ENCODE measurements at regions not wholly inside any gene's neighbourhood (a gene's known extent, or its start where the extent isn't known, plus 50 kb on each side); places are given as distances from the start of the nearest gene placed in this dataset.
"Not testable (repeated sequence)": the region's sequence is repeated elsewhere in the genome, so short reads cannot be mapped to it uniquely, and the experiment has no call there.

DNA sequence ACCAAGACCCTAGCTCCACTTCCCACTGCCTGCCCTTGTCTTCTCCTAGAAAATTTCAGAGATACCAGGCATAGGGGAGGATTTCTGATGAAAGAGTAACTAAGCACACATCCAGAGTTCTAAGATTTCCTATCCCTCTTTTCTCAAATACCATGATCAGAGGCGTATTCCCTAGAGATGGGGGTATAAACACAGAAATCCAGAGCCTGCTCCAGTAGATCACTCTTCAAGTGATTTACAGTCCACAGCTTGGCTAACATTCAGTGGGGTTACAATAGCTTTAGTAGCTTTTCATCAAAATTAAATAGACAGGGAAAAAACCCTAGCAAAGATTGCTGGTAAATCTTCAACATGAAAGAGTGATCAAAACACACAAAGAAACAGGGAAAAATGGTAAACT, 800.7 kb upstream of the GRM7 start:
- DNase-seq, result no peak

DNA sequence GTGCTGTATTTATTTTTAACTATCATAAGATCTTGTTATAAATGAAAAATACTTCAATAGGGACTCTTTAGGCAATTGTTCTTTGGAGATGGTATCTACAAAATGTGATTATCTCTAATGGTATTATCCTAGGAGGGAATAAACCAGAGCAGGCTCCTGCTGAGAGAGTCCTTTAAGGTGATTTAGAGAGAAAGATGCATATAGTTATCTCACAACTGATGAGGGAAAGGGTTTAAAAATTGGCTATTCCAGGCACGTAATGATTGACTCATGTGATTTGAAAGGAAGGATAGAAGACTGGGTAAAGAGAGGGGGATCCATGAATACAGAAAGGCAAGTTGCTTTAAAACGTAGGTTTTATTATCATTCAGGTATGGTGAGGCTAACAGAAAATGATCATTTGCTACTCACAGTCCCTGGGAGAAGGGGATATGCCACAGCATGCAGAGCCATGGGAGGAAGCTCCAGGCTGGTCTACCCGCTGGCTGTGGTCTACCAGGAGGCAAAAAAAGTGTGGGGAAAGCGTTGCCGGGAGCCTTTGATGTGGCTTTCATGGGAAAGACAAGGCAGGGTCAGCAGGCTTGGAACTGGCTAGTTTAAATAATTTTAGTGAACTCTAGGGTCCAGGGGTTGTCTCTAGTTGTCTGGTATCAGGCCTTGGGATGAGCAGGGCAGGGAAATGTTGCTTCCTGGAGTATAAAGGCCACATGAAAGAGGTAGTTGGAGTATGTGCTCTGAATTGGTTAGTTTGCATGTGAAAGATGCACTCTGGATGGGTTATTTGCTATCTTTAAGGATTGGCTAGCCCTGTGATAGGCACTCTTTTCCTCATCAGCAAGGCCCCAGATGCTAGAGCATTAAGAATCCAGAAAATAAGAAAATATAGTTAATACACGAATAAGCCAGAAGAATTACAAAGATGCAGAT, 798.4 kb upstream of the GRM7 start:
- DNase-seq, result no peak

DNA sequence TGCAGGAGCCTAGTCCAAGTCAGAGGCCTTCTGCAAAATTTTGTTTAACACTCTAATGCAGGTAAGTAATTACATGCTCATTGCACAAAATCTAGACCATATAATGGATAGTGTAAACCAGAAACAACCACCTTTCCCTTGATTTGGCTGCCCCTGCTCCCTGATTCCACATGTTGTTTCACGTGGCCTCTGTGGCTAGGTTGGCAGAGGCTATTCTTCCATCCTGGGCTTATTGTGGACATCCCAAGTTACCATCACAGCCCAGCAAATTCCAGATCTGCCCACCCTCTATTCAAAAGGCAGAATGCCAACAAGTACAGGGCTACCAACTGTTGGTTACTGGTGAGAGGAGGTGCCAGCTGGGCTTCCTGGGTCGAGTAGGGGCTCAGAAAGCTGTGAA, 794.5 kb upstream of the GRM7 start:
- DNase-seq, result no peak

DNA sequence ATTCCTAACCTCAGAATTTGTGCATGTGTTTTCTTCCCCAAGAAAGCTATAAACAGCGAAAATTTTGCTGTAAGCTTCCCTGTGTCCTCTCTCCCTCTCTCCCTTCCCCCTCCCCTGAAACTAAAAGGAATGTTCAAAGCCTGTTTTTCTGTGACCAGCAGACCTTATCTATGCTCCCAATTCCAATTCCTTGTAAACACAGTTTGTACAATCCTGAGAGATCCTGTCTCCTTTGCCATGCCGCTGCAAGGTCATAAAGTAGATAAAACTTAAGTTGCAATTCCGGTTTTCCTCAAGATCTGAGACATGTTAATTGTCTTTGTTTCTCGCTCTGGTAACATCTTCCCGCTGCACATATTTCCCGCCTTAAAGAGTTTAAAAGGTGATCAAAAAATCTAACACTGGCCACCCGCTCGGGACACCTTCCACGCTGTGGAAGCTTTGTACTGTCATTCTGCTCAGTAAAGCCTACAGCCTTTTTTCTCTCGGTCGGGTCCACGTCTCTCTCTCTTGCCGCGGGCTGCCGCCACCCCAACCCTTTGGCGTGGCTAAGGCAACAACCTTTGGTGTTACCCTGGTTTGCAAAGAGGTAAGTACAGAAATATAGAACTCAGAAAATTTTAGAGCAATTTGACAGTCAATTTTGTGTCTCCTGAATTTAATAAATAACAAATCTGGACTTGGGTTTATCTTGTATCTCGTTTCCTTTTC, 793.9 kb upstream of the GRM7 start:
- DNase-seq, result not testable (repeated sequence)

DNA sequence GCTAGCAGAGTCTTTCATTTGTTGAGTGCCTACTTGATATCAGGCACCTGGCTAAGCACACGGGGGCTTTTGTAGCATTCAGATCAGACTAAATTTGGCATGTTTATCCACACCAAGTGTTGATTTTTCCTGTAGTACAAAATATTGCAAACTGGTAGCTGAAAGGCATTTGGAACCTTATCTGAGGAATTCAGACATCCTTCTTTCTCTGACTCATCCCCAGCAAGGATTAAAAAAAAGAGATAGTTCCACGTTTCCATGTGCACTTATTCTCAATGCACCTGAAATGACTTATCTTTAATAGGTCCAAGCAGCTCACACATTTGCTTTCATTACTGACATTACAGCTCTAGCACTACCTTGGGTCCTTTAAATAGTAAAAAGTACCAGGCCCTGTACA, 786.0 kb upstream of the GRM7 start:
- DNase-seq, result no peak

DNA sequence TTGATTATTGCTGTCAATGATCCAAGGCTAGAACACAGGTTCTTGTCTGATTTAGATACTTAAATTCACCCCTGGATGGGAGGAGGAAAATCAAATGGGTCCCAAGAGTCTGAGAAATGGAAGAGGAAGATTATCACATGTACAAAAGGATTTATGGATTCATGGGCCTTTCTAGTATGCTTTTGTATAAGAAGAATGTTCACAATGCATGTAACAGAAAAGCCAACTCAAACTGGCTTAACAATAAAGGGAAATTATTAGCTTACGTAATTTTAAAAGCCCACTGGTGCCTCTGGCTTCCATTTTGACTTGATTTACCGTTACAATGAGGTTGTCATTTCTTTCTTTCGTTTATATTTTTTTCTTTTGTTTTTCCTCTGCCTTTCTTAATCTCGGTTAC, 782.5 kb upstream of the GRM7 start:
- no peak for DNase-seq

DNA sequence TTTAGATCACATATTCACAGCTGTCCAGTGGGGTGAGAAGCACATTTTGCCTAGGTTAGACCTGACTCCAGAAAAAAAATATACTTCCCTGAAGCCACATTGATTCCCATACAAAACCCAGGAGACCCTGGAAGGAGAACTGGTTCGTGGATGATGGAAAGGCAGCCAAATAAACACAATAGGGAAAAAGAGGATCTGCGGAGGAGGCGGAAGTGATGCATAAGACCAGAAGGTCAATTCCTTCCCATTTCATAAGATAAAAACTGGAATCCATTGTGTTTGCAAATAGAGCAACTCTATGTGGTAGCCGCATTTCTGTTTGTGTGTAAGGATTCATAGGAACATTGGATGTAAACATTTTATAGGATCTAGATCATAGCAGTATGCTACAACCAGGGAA, 781.9 kb upstream of the GRM7 start:
- DNase-seq, result no peak

DNA sequence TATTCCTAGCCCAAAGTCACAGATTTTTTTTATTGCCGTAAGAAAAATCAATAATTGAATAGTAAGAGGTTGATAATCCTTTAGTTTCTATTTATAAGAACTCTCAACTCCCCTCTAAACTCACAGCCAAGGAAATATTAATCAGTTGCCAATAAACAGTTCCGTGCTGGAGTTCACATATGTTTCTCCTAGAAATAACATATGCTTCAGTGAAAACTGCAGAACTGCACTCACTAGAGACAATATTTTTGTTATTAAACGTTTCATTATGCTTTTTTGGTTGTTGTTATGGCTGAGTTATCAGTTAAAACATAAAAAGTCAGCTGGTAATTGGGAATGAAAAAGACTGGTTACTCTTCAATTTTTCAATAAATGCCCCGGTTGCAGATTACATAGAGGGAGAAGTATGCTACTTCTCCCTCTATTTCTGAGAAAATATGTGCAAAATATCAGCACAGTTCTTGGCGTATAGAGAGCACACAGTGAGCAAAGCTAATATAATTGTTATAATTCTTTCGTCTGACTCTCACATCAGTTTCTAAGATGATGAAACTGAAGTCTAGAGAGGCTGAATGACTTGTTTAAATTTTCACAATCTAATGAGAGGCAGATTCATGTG, 781.2 kb upstream of the GRM7 start:
- DNase-seq, result no peak

DNA sequence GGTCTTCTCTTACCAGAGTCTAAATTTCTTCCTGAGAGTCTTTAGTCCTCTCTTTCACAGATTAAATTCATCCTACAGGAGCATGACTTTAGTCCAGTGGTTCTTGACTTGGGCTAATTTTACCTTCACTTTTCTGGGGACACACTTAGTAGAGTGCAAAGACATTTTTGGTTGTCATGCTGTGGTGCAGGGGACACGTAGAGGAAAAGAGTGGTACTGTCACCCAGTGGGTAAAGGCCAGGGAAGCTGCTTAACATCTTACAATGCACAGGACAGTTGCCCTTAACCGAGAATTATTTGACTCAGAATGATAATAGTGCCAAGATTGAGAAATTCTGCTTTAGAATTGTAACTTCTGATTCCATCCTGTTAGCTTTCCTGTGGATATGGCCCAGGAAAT, 772.5 kb upstream of the GRM7 start:
- no peak for DNase-seq

DNA sequence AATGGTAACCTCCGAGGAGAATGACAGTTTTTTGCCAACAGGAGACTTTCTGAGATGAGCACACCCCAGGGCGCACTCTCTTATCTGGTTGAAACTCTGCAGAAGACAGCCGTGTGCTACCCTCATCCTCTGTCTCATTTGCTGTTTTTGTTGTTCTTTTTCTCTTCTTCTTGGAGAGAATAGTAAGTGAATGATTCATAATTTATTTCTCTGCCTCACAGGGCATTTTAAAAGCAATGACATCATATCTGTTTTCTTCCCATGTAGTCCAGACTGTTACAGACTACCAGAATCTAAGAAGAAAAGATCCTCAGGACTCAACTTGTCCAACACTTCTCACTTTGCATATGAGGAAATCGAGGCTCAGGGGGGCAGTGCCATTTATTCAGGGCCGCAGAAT, 771.1 kb upstream of the GRM7 start:
- DNase-seq, result no peak

DNA sequence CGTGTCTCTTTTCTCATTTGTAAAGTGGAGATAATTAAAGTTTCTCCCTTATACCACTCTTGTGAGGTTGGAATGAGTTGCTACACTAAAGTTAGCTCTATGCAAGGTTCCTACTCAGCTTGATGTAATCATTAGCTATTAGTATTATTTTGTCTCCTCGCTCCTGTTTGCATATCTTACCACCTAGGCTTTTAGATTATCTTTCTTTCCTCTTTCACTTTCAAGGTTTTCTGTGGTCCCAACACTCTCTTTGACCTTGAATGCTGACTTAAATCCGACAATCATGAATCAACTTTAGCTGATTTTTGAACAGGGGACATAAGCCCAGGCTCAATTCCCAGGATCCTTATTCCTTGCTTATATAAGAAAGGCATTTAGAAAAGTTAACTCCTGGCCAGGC, 769.7 kb upstream of the GRM7 start:
- no peak for DNase-seq

DNA sequence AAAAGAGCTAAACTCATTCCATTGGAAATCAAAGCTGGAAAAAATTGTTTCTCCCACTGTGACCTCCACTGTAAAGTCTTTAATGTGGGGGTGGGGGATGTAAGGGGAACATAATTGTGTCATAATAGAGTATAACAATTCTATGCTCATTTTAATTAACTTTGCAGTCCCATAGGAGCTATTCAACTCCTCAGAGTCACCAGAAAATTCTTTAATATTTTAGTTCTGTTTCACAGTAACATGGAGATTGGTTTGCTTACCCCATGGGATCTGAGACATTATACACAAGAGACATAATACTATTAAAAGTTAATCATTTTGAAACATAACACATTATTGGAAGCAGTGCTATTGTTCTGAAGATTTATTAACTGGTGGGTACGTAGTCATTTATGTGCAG, 765.9 kb upstream of the GRM7 start:
- no peak for DNase-seq

DNA sequence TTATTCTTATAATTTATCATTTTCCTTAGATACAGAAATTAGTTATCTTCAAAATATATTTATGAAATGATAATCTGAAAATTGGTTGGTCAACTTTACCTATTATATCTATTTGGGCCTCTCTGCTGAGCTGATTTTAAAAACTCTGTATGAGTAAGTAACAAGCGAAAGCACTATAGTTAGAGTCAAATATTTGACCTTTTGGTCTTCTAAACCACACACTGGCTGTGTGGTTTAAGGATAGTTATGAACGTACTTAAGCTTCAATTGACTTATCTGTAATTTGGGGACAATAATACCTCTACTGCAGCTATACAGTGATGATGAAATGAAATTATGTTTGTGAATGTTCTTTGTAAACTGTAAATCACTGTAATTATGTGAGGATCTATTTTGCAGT, 763.9 kb upstream of the GRM7 start:
- DNase-seq, result no peak

DNA sequence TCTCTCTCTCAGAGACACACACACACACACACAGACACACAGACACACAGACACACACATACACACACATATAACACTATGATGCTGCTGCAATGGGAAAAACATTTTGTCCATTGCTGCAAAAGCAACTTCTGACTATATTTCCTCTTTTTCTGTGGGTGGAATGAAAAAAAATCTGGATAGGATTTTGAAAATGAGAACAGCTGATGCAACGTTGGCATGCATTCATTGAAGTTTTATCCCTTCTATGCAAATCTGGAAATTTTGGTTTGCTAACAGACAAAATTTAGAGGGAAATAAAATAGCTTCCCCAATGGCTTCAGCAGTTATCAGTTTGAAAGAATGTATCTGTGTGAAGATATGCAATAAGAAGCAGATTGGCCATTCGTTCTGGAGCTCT, 763.4 kb upstream of the GRM7 start:
- no peak for DNase-seq

DNA sequence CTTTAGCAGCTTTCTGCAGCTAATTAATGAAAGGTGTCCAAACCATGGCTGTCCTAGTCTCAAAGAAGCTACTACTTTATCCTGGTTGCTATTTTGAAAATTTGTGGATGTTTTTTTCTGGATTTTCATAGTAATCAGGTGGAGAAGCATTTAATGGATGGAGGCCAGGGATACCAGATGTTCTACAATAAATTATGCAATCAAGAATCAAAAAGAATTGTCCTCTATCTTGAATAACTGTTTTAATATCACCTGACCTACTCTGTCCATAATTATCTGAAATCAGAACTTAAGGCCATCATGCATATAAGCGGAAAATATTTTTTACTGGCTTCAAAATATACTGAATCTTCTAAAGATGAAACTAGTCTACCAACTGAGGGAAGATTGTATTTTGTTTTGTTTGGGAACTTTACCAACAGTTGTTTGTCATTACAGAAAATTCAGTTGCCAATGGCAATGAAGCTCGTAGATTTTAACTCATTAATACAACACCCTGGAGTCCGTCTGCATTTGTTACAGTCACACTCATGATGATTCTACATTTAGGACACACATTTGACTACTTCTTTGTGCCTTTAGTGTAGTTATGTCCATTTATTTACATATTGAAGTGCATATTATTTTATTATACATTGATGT, 762.3 kb upstream of the GRM7 start:
- no peak for DNase-seq

DNA sequence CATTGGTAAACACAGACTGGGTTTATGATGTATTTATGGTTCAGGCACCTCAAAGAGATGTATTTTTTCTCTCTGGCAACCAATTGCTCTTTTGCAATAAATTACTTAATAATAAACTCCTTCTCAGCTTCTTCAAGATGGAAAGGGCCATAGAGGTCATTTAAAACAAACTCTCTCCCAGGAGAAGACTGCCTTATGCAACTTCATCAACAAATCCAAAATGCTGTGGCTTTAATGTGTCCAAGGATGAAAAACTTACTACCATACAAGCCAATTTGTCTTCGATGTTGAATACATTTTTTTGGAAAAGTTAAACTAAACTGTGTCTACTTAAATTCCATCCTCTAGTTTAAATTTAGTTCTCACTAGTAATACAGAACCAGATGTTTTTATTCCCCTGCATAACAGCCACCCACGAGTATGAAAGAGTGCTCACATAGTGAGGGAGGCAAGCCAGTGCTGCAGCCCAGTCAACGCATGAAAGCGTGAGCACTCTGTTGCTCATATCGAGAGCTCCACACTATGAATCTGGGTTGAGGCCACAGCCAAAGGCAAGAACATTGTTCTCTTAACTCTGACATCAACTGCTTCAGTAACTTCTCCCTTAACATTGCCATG, 761.3 kb upstream of the GRM7 start:
- DNase-seq, result no peak

DNA sequence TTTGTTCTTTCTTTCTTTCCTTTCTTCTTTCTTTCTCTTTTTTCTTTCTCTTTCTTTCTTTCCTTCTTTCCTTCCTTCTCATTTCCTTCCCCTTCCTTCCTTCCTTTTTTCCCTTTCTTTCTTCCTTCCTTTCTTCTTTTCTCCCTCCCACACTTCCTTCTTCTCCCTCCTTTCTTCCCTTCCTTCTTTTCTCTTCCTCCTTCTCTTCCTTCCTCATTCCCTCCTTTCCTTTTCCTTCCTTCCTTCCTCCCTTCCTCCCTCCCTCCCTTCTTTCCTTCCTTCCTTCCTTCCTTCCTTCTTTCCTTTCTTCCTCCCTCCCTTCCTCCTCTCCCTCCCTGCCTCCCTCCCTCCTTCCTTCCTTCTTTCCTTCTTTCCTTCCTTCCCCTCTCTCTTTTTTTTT, 755.7 kb upstream of the GRM7 start:
- no peak for DNase-seq

DNA sequence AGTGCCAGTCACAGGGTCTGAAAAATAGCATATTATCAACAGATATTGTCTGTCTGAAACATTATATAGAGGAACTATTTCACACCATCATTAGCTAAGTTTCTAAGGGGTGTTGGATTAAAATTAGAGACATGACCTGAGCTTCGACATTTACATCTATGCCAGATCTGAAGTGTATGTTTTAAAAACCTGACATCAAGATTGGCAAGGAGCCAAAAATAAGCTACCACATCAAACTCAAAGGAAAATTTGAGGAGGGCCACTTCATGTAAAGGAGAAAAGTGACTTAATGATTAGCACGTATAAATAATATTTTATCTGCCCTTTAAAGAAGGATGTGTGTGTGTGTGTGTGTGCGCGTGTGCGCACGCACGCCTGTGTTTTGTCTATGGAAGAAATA, 752.0 kb upstream of the GRM7 start:
- DNase-seq, result no peak

DNA sequence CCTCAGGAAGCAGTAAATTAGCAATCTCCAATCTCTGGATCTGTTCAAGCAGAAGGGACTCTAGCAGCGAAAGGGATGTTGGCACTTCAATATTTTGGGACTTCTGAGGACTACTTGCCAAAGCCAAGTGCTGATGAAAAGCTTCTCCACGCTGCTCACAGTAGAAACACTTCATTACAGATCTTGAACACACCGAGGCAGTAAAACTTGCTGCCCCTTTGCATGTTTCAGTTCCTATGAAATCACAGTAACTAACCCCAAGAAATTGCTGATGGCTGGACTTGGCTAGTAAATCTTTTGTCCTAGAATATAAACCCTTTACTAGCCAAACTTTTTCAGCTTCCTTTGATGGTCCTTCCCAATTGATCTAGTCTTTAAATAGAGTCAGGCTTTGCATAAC, 750.5 kb upstream of the GRM7 start:
- no peak for DNase-seq

DNA sequence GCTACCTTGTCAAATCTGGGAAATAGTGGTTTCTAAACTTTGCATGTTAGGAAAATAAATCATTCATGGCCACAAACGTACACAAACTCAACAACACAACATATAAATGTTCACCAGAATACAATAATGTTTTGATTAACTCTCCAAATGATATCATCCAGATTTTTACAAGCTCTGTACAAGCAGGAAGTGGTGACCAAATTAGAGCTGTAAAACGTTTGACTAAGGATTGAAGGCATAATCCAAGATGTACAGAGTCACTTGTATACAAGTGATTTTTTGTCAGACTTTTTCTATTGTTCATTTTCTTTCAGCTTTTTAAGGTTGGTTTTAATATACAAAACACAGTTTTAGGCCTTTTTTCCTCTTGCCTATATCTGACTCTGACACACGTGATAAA, 748.4 kb upstream of the GRM7 start:
- no peak for DNase-seq

DNA sequence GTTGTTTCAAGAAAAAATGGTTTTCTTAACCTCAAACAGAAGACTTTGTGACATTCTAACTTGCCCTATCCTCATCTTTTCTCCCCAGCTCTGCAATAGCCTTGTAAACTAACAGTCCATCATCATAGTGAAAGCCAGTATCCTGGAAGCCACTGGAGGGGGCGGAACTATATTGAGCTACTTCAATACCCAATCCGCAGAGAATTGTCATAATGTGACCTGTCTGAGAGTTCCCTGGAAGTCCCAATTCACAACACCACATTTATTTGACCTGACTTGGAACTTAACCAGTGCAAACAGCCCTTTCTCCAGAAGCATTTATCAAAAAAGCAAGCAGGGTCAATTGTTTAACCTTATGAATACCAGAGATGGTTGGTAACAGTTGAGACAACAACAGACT, 747.6 kb upstream of the GRM7 start:
- no peak for DNase-seq

DNA sequence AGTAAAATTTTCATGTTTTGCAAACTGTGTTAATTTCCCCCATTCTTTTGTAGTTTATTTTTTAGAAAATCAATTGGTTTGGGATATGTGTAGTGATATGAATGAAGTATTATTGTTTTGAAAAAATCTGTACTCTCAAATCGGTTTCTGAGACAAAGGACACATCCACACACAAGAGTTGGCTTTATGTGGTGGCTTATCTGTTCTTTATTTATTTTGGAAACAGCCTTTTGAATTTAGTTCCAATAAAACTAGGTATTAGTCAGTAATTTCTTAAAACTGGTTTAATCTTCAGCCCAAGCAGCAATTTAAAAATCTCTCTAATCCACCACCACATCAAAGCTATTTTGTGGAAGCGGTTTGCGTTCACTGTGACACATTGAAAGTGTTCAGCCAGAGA, 741.5 kb upstream of the GRM7 start:
- no peak for DNase-seq

DNA sequence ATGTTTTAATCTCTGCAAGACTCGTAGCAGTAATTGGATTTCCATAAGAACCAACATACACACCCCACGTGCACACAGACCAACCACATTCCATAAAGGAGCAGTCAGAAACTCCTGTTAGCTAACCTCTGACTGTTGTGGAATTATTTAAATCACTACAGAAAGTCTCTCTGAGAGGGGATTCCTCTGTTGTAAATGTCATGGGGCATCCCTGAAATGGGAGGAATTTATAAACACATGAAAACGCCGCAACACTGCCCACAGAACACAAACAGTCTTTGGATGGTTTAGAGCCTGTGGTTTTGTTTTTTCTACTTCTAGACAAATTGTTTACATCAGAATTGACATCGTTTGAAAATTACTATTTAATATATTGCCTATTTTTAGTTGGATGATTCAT, 740.1 kb upstream of the GRM7 start:
- DNase-seq, result no peak

All from Kasumi-1 (cell line).